ENCODE measurements at regions not wholly inside any gene's neighbourhood (a gene's known extent, or its start where the extent isn't known, plus 50 kb on each side); places are given as distances from the start of the nearest gene placed in this dataset.

DNA sequence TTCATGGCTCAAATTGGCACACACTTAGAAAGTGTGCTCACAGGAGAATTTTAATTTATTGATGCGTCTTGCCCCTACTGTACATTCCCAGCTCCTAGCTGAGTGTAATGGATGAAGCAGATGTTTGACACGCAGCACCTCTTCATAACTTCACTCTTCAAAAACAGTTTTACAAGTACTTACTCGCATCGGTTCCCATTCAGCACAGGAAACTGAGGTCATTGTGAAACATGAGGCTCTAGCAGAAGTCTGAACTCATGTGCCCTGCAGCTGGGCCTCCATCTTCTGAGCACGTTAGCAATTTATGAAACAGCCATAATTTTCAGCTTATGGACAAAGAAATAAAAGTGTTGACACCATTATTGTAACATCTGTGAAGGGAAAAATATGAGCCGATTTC lies 558.9 kb upstream of the MGMT start:
- no peak overlapping the region for H3K4me3 ChIP-seq (ENCODE audit: low read depth, low read length)
- TF ChIP-seq, protein P1, sequence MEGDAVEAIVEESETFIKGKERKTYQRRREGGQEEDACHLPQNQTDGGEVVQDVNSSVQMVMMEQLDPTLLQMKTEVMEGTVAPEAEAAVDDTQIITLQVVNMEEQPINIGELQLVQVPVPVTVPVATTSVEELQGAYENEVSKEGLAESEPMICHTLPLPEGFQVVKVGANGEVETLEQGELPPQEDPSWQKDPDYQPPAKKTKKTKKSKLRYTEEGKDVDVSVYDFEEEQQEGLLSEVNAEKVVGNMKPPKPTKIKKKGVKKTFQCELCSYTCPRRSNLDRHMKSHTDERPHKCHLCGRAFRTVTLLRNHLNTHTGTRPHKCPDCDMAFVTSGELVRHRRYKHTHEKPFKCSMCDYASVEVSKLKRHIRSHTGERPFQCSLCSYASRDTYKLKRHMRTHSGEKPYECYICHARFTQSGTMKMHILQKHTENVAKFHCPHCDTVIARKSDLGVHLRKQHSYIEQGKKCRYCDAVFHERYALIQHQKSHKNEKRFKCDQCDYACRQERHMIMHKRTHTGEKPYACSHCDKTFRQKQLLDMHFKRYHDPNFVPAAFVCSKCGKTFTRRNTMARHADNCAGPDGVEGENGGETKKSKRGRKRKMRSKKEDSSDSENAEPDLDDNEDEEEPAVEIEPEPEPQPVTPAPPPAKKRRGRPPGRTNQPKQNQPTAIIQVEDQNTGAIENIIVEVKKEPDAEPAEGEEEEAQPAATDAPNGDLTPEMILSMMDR (IDR thresholded peaks at IDR 0.05; ENCODE audit: borderline replicate concordance, insufficient read depth, low read depth, low read length), result no peak

DNA sequence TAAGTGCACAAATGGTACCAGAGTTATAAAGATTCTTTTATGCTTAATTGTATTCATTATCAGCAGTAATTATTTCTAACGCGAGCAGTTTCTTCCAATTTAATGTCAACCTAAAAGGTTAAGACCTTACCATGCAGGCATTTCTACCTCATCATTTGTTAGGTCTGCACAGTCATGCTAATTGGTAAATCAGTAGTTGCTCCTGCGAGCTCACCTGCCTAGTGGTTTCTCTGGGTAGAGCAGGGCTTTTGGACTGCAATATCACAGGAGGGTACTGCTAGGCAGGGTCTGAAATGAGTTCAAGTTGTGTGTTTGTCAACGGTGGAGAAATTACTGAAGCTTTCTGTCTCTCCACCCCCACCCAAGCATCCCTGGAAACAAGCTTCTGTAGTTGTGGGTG lies 558.5 kb upstream of the MGMT start:
- TF ChIP-seq, protein P1 (IDR thresholded peaks at IDR 0.05; ENCODE audit: borderline replicate concordance, insufficient read depth, low read depth, low read length), result no peak
- H3K4me3 ChIP-seq (ENCODE audit: low read depth, low read length), result no peak overlapping the region

DNA sequence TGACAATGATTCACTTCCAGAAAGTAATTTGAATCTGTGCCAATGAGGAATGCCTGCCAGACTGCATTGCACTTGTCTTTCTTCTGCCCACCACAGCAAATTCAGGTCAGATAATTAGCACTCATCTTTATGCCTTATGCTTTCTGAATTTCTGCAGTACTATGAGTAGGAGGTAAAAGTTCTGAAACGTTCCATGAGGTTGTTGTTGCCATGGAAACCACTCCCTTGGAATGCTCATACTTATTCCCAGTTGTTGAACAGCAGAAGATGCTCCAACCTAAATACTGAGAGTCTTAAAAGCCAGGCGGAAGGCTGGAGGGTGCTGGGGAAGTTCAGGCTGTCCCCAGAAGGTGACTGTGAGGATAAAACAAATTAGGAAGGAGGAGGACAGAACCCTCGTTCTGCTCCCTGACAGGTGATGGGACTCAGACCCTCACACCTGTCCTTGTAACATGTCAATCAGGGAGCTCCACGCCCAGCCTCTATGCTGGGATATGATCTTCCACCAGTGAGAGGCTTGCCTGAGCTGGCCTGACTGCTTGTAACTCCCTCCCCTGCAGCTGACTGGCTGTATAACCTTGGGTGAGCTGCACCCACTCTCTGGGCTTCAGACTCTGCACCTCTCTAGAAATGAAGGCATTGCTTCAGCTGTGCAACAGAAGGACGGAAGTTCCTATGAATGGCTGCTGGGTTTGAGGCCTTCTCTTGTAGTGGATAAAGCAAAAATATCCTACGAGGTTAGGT lies 554.3 kb upstream of the MGMT start:
- TF ChIP-seq, protein P1 (IDR thresholded peaks at IDR 0.05; ENCODE audit: borderline replicate concordance, insufficient read depth, low read depth, low read length), result no peak
- H3K4me3 ChIP-seq (ENCODE audit: low read depth, low read length), result no peak overlapping the region

DNA sequence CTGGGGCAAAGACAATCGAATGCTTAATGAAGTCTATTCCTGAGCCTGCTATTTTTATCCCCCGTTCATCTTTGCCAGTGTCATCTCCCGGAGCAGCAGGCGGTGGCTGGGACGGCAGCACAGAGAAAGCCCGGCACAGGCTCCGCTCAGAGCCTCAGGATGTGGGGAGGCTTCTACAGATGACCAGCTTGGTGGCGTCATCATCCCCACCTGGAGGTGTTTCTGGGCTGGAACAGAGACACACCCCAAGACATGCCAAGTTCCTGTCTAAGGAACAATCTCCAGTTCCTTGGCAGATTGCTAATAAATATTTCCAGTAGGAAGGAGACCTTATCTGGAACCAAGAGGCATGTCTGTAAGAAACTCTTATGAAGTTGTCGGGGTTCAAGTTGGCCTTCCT lies 552.4 kb upstream of the MGMT start:
- H3K4me3 ChIP-seq (ENCODE audit: low read depth, low read length), result no peak overlapping the region
- TF ChIP-seq, protein P1 (IDR thresholded peaks at IDR 0.05; ENCODE audit: borderline replicate concordance, insufficient read depth, low read depth, low read length), result no peak

DNA sequence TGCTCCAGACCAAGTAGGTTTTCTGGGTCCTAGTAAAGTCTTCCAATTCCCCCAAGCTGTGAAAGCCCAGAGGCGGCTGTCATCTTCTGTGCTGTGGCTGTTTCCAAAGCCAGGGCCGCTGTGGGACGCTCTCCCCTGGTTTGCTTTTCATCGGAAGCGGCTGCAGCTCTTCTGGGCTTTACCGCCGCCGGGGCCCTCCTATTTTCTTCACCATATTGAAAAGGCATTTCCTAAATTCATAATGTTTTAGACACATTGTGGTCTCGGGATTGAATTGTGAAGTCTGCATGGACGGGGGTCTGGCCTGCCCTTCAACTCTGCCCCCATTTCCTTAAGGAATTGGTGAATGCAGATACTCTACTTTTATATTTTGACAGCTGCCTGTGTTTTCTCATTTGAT lies 551.4 kb upstream of the MGMT start:
- TF ChIP-seq, protein P1 (IDR thresholded peaks at IDR 0.05; ENCODE audit: borderline replicate concordance, insufficient read depth, low read depth, low read length), result no peak
- H3K4me3 ChIP-seq (ENCODE audit: low read depth, low read length), result no peak overlapping the region

DNA sequence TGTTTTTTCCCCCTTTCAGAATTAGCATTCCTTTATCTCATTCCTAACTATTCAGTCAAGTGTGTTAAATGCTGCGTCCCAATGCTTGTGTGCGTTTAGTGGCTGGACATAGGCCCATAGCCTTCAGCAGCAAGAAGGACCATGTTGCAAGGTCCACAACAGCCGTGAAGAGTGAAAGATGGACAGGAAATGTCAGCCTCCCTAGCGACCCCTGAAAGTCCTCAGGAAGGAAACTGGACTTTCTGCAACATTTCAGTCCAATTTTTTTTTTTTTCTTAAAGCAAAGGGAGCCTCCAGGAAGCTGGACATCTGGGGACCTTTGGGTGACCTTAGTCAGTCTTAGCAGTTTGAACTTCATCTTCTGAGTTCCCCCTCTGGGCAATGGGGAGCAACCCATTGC lies 550.7 kb upstream of the MGMT start:
- H3K4me3 ChIP-seq (ENCODE audit: low read depth, low read length), result no peak overlapping the region
- TF ChIP-seq, protein P1 (IDR thresholded peaks at IDR 0.05; ENCODE audit: borderline replicate concordance, insufficient read depth, low read depth, low read length), result no peak

DNA sequence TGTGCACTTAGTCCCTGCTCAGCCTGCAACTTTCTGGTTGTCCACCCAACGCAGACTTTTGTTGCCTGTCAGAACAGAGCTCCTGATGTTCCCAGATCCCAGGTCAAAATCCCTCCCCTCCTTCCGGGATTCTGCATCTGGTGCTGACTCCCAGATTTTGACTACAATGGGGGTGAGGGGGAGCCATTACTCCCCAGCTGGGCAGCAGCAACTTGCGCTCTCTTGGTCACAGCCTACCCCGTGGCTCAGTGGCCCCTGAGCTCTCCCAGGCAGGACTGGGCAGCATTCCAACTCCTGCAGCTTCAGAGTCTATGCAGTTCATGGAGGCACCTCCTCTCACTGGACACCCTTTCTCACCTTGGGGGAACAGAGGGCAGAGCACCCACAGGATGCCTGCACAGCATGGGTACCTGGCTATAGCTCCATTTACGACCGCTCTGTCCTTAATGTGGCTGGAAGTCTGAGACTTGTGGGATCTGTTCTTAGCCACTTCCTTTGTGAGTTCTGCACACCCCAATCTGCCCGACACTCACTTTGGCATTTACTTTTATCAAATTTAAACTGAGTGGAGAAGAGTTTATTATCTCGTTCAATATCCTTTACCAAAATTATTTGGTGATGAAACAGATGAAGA lies 545.5 kb upstream of the MGMT start:
- TF ChIP-seq, protein P1 (IDR thresholded peaks at IDR 0.05; ENCODE audit: borderline replicate concordance, insufficient read depth, low read depth, low read length), result no peak
- no peak overlapping the region for H3K4me3 ChIP-seq (ENCODE audit: low read depth, low read length)
